Gastroesophageal sphincter (tissue), 4 donors: ENCODE measurements at regions not wholly inside any gene's neighbourhood (a gene's known extent, or its start where the extent isn't known, plus 50 kb on each side); places are given as distances from the start of the nearest gene placed in this dataset.

Source experiments
- ATAC-seq: fragments of 150-250 bp; one replicate; pipeline ENCODE4 v1.9.1; 2016; ENCODE audit warnings: mild to moderate bottlenecking, moderate library complexity
- H3K27ac ChIP-seq, 4 donors: fragments of 200-600 bp; sonication (generic) in 3 of 4; 1 replicate in 3 of 4; 2 replicates in 1 of 4; pipeline ENCODE4 v1.5.1; 2016 to 2019
- H3K27me3 ChIP-seq: fragments of 200-600 bp; sonication (generic); one replicate; pipeline ENCODE4 v1.5.1; 2019
- H3K36me3 ChIP-seq, 2 donors: fragments of 200-600 bp; sonication (generic); one replicate each; pipeline ENCODE4 v1.5.1; 2019; ENCODE audit warnings: control low read depth in 1 of 2
- H3K4me1 ChIP-seq, 3 donors: fragments of 200-600 bp; sonication (generic); 1 replicate in 2 of 3; 2 replicates in 1 of 3; pipeline ENCODE4 v1.5.1; 2016 to 2019; ENCODE audit warnings: control low read depth in 2 of 3
- H3K4me3 ChIP-seq, 2 donors: fragments of 200-600 bp; sonication (generic); one replicate each; pipeline ENCODE4 v1.5.1; 2019; ENCODE audit warnings: mild to moderate bottlenecking in 1 of 2, moderate library complexity in 1 of 2
- H3K9me3 ChIP-seq, 3 donors: fragments of 200-600 bp; sonication (generic); one replicate each; pipeline ENCODE4 v1.5.1; 2017 to 2019; ENCODE audit warnings: control low read depth in 2 of 3
- EP300 ChIP-seq: sonication (generic); formaldehyde crosslinking; IDR thresholded peaks from one replicate; pipeline ENCODE4 v1.6.1; 2017; ENCODE audit warnings: antibody characterized with exemption, mild to moderate bottlenecking
- POLR2A ChIP-seq, 2 donors: fragments of 450-650 bp; IDR thresholded peaks; one replicate each; pipeline ENCODE4 v1.6.1; 2017; ENCODE audit warnings: antibody characterized with exemption in 2 of 2, mild to moderate bottlenecking in 2 of 2, moderate library complexity in 1 of 2
- POLR2AphosphoS5 ChIP-seq: sonication (generic); formaldehyde crosslinking; IDR thresholded peaks from one replicate; pipeline ENCODE4 v1.6.1; 2017; ENCODE audit warnings: antibody characterized with exemption
- WGBS, 2 donors: methylation state at CpG; one replicate each; pipeline ENCODE4 v1.1.5; 2018; ENCODE audit warnings: low coverage in 1 of 2; 5-methylcytosine and 5-hydroxymethylcytosine counted together
- TF ChIP-seq, protein P1 (sequence below), 4 experiments: fragments of 200-600 bp in 2 of 4; fragments of 450-650 bp in 2 of 4; sonication (generic) in 1 of 4; IDR thresholded peaks; one replicate each; pipeline ENCODE4 v1.5.1; 2017 to 2019; ENCODE audit warnings: antibody characterized with exemption in 4 of 4, mild to moderate bottlenecking in 2 of 4, moderate library complexity in 2 of 4

DNA sequence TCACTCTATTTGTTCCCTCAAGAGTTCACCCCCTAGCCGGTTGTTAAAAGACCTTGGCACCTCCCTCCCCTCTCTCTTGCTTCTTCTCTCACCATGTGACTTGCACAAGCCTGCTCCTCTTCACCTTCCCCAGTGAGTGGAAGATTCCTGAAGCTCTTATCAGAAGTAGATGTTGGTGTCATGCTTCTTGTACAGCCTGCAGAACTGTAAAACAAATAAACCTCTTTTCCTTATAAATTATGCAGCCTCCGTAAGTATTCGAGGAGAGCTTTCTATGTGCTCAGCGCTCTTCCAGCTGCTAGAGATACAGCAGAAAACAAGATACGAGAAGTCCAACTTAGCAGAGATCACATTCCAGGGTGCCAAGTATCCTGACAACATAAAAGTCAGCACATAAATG lies 147.0 kb upstream of the RUNX1 start:
- no peaks in the 10 kb centered on the region for H3K27me3 ChIP-seq
- WGBS, 2 donors, result 81 to 96% methylated on average over 4 to 5 of the region's 5 CpGs
- H3K4me3 ChIP-seq, result no peak overlapping the region
- no peaks in the 10 kb centered on the region for H3K4me1 ChIP-seq
- no peaks in the 10 kb centered on the region for H3K36me3 ChIP-seq
- H3K9me3 ChIP-seq, result no peaks in the 10 kb centered on the region
- ATAC-seq, result no peak
- no peak for TF ChIP-seq POLR2AphosphoS5
- TF ChIP-seq EP300, result no peak
- TF ChIP-seq POLR2A (IDR thresholded peaks at IDR 0.05), result no peak
- TF ChIP-seq, protein P1, sequence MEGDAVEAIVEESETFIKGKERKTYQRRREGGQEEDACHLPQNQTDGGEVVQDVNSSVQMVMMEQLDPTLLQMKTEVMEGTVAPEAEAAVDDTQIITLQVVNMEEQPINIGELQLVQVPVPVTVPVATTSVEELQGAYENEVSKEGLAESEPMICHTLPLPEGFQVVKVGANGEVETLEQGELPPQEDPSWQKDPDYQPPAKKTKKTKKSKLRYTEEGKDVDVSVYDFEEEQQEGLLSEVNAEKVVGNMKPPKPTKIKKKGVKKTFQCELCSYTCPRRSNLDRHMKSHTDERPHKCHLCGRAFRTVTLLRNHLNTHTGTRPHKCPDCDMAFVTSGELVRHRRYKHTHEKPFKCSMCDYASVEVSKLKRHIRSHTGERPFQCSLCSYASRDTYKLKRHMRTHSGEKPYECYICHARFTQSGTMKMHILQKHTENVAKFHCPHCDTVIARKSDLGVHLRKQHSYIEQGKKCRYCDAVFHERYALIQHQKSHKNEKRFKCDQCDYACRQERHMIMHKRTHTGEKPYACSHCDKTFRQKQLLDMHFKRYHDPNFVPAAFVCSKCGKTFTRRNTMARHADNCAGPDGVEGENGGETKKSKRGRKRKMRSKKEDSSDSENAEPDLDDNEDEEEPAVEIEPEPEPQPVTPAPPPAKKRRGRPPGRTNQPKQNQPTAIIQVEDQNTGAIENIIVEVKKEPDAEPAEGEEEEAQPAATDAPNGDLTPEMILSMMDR (IDR thresholded peaks at IDR 0.05), result no peak
- H3K27ac ChIP-seq, result no peak overlapping the region

DNA sequence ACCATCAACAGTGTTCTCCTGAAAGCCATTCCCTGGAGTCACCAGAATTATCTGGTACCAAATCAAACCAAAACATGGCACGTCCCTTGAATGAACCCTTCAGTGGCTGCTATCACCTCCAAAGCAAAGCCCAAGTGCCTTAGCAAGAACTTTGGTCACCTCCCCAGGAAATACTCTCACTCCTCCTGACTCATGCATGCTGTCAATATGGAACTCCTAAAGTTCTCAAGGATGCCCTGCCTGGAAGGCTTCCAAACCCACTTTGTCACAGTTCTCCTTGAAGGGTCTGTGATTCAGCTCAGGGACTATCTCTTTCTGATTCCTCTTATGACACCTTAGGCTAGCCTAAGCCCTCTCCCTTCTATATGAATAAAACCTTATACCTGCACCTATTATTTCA lies 146.1 kb upstream of the RUNX1 start:
- no peak for ATAC-seq
- no peak overlapping the region for H3K27ac ChIP-seq
- no peaks in the 10 kb centered on the region for H3K4me1 ChIP-seq
- H3K9me3 ChIP-seq, result no peaks in the 10 kb centered on the region
- H3K4me3 ChIP-seq, result no peak overlapping the region
- H3K36me3 ChIP-seq, result no peaks in the 10 kb centered on the region
- TF ChIP-seq EP300, result no peak
- no peak for TF ChIP-seq POLR2A (IDR thresholded peaks at IDR 0.05)
- no peak for TF ChIP-seq POLR2AphosphoS5
- TF ChIP-seq, protein P1 (IDR thresholded peaks at IDR 0.05), result no peak
- WGBS, 2 donors, result 100% methylated on average over 1 of the region's 1 CpG; no CpG with 5 or more reads in 1 of the 2 donors
- no peaks in the 10 kb centered on the region for H3K27me3 ChIP-seq

DNA sequence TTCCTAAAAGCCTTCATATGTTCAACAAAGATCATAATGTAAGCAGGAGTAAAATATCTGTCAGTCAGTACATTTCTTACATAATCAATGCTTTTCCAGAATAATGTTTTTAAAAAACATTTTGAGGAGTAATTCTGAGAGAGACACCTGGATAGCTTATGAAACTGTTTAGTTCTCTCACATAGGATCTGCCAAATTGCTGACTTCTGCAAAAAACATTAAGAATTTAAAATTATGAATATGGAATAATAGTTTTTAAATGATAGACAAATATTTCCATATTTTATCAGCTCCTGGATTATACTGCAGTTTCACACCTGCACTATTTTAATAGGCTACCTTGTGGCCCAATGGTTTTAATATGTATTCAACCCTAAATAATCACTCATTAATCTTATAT lies 142.7 kb upstream of the RUNX1 start:
- no peak for TF ChIP-seq POLR2AphosphoS5
- no peak for TF ChIP-seq POLR2A (IDR thresholded peaks at IDR 0.05)
- TF ChIP-seq EP300, result no peak
- TF ChIP-seq, protein P1 (IDR thresholded peaks at IDR 0.05), result no peak
- no peak for ATAC-seq
- Histone ChIP-seq H3K4me1 (peaks cover 0 to 5% (median 0%) of the 10 kb centered on the region in 3 donors), H3K36me3 (no peaks in the 10 kb centered on the region), H3K9me3 (no peaks in the 10 kb centered on the region), H3K27ac (no peak overlapping the region), H3K4me3 (no peak overlapping the region), H3K27me3 (no peaks in the 10 kb centered on the region)

- Histone ChIP-seq H3K4me1 (peaks cover 0 to 5% (median 0%) of the 10 kb centered on the region in 3 donors), H3K27me3 (no peaks in the 10 kb centered on the region), H3K27ac (no peak overlapping the region), H3K4me3 (no peak overlapping the region), H3K9me3 (no peaks in the 10 kb centered on the region), H3K36me3 (no peaks in the 10 kb centered on the region)
- ATAC-seq, result no peak
- TF ChIP-seq POLR2A (IDR thresholded peaks at IDR 0.05) (no peak), EP300 (no peak), POLR2AphosphoS5 (no peak)
- TF ChIP-seq, protein P1 (IDR thresholded peaks at IDR 0.05), result no peak
- 79 to 81% methylated on average over 6 of the region's 6 CpGs for WGBS, 2 donors
Observed at GRCh38 chr21:35191128-35191527, 142.0 kb upstream of the RUNX1 start.

DNA sequence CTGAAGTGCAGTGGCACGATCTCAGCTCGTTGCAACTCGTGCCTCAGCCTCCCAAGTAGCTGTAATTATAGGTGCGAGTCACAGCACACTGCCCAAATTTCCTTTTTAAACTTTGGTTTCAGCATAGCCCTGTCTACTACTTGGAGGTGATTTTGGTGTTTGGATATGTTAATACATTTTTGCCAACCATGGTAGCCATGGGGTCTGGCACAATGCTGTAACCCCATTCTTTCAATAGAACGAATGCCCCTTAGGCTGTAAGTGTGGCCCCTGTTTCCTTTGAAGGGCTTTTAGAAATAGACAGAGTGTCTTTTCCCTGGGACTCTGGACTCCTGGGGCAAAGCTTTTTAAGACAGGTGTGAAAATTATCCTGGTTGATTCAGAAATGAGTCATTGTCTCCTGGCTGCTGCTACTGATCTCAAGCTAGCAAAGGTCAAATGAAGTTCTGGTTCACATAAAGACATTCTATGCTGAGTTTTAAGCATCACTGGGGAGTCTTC lies 141.1 kb upstream of the RUNX1 start:
- TF ChIP-seq, protein P1 (IDR thresholded peaks at IDR 0.05), result no peak
- TF ChIP-seq POLR2A (IDR thresholded peaks at IDR 0.05) (no peak), POLR2AphosphoS5 (no peak), EP300 (no peak)
- H3K9me3 ChIP-seq, result no peaks in the 10 kb centered on the region
- no peak for ATAC-seq
- no peaks in the 10 kb centered on the region for H3K36me3 ChIP-seq
- no peaks in the 10 kb centered on the region for H3K27me3 ChIP-seq
- WGBS, 2 donors, result 64 to 77% methylated on average over 5 of the region's 5 CpGs
- H3K4me1 ChIP-seq, result peaks cover 0 to 5% (median 0%) of the 10 kb centered on the region in 3 donors
- H3K4me3 ChIP-seq, result no peak overlapping the region
- no peak overlapping the region for H3K27ac ChIP-seq
